Caco-2 (cell line): ENCODE measurements at regions not wholly inside any gene's neighbourhood (a gene's known extent, or its start where the extent isn't known, plus 50 kb on each side); places are given as distances from the start of the nearest gene placed in this dataset.

Experiments used
- BruUV-seq: library from RNA; stranded (reverse); fragments of 400-500 nt; replicated peaks from 2 replicates; lab custom pipeline; 2021; lab: Mats Ljungman, UMichigan
- CTCF ChIA-PET: fragments of 300-600 bp; sonication (Branson Sonifier 250); formaldehyde crosslinking; loops from one replicate; lab custom pipeline; 2022; ENCODE audit warnings: antibody characterized with exemption; lab: Charles Lee
- POLR2A ChIA-PET: fragments of 300-600 bp; sonication (Branson Sonifier 250); formaldehyde crosslinking; loops from one replicate; lab custom pipeline; 2022; ENCODE audit warnings: antibody characterized with exemption; lab: Charles Lee
- DNase-seq, 2 experiments: peaks; one replicate each; pipeline versions ENCODE4 v3.0.0 to v3.0.0-alpha.2; 2020 to 2022
- H3K27me3 ChIP-seq: replicated peaks from 2 replicates; pipeline ENCODE4 v1.6.0; 2011; ENCODE audit warnings: low read length; ENCODE audit not compliant: control insufficient read depth, insufficient read depth
- H3K36me3 ChIP-seq: 2 replicates; pipeline ENCODE4 v1.5.1; 2011; ENCODE audit warnings: low read length; ENCODE audit not compliant: control insufficient read depth, insufficient read depth
- H3K4me1 ChIP-seq: fragments of 250-450 bp; sonication (Bioruptor Pico); 2 replicates; pipeline ENCODE4 v1.5.1; 2020; ENCODE audit warnings: mild to moderate bottlenecking
- H3K4me3 ChIP-seq: 2 replicates; pipeline ENCODE4 v1.5.1; 2011; ENCODE audit warnings: low read depth, mild to moderate bottlenecking, control low read depth, low read length
- H3K9me3 ChIP-seq: fragments of 250-450 bp; sonication (Bioruptor Pico); 2 replicates; pipeline ENCODE4 v1.5.1; 2020; ENCODE audit warnings: mild to moderate bottlenecking, moderate library complexity
- H3K27ac Mint-ChIP-seq: one replicate; pipeline ENCODE4 v1.8.0; 2022; ENCODE audit warnings: mixed read lengths; ENCODE audit not compliant: unreplicated experiment
- H3K27me3 Mint-ChIP-seq: one replicate; pipeline ENCODE4 v1.8.0; 2022; ENCODE audit warnings: mixed read lengths; ENCODE audit not compliant: insufficient read depth, unreplicated experiment
- H3K36me3 Mint-ChIP-seq: one replicate; pipeline ENCODE4 v1.8.0; 2022; ENCODE audit warnings: mild to moderate bottlenecking, mixed read lengths; ENCODE audit not compliant: insufficient read depth, unreplicated experiment
- H3K4me1 Mint-ChIP-seq: one replicate; pipeline ENCODE4 v1.8.0; 2022; ENCODE audit warnings: low read depth, mixed read lengths; ENCODE audit not compliant: unreplicated experiment
- H3K4me3 Mint-ChIP-seq: one replicate; pipeline ENCODE4 v1.8.0; 2022; ENCODE audit warnings: mild to moderate bottlenecking, moderate library complexity, mixed read lengths; ENCODE audit not compliant: unreplicated experiment
- H3K9me3 Mint-ChIP-seq: one replicate; pipeline ENCODE4 v1.8.0; 2022; ENCODE audit warnings: mixed read lengths; ENCODE audit not compliant: unreplicated experiment
- CTCF ChIP-seq, 2 experiments: fragments of 200-600 bp in 1 of 2; IDR thresholded peaks; 1 replicate in 1 of 2; 2 replicates in 1 of 2; pipeline versions ENCODE4 v1.5.1 to v1.8.0; 2011 to 2022; ENCODE audit warnings: antibody characterized with exemption in 1 of 2, control low read depth in 1 of 2, inconsistent platforms in 1 of 2, low read depth in 1 of 2, low read length in 1 of 2, mild to moderate bottlenecking in 1 of 2, moderate library complexity in 1 of 2; ENCODE audit not compliant: insufficient read depth in 1 of 2, severe bottlenecking in 1 of 2, unreplicated experiment in 1 of 2
- intact Hi-C: fragments of 100-400 bp; cut with micrococcal nuclease; formaldehyde crosslinking; loops from one replicate; pipeline ENCODE4 v1.10.0; 2022; ENCODE audit not compliant: unreplicated experiment

GRCh38 chr17:27376637-27377547, 79.4 kb upstream of the KSR1 start:
- Mint-ChIP-seq H3K36me3 (no peaks in the 10 kb centered on the region), H3K4me1 (no peaks in the 10 kb centered on the region), H3K9me3 (peaks cover 33% of the 10 kb centered on the region), H3K4me3 (no peak overlapping the region), H3K27me3 (peaks cover 5% of the 10 kb centered on the region), H3K27ac (no peak overlapping the region)
- ChIA-PET CTCF (no interaction called here), POLR2A (no interaction called here)
- Histone ChIP-seq H3K27me3 (no peaks in the 10 kb centered on the region), H3K4me3 (no peak overlapping the region), H3K4me1 (0 out of 2 replicates have a peak, but pooled peaks cover 3% of the 10 kb centered on the region), H3K9me3 (peaks cover 22% of the 10 kb centered on the region), H3K36me3 (no peaks in the 10 kb centered on the region)
- no peak for DNase-seq
- intact Hi-C loops: no loop called here
- BruUV-seq: no TSS peak
- no peak for TF ChIP-seq CTCF (IDR thresholded peaks at IDR 0.05; ENCODE audit: insufficient read depth in 1 of 2, low read depth in 1 of 2, low read length in 1 of 2, severe bottlenecking in 1 of 2, unreplicated experiment in 1 of 2)

- intact Hi-C loops: no loop called here
- peaks cover 17% of the 10 kb centered on the region; the same call in 1 of the 2 replicates for H3K9me3 ChIP-seq
- H3K36me3 Mint-ChIP-seq: no peaks in the 10 kb centered on the region
- DNase-seq: no peak
- H3K36me3 ChIP-seq: no peaks in the 10 kb centered on the region
- H3K4me3 ChIP-seq: no peak overlapping the region
- ChIA-PET POLR2A (no interaction called here), CTCF (interaction anchor here (0.7 kb wide), 1 partner anchor 66 kb away, joined by 3 read pairs; no protein-coding TSS in a partner anchor)
- H3K9me3 Mint-ChIP-seq: peaks cover 17% of the 10 kb centered on the region
- H3K27me3 Mint-ChIP-seq: peaks cover 9% of the 10 kb centered on the region
- no peak for TF ChIP-seq CTCF (IDR thresholded peaks at IDR 0.05; ENCODE audit: insufficient read depth in 1 of 2, low read depth in 1 of 2, low read length in 1 of 2, severe bottlenecking in 1 of 2, unreplicated experiment in 1 of 2)
- no TSS peak for BruUV-seq
- H3K4me3 Mint-ChIP-seq: no peak overlapping the region
- H3K27me3 ChIP-seq: no peaks in the 10 kb centered on the region
- no peaks in the 10 kb centered on the region for H3K4me1 Mint-ChIP-seq
- H3K4me1 ChIP-seq: 0 out of 2 replicates have a peak, but pooled peaks cover 3% of the 10 kb centered on the region
- no peak overlapping the region for H3K27ac Mint-ChIP-seq
Observed at GRCh38 chr17:27378482-27379175, 77.6 kb upstream of the KSR1 start.

DNA sequence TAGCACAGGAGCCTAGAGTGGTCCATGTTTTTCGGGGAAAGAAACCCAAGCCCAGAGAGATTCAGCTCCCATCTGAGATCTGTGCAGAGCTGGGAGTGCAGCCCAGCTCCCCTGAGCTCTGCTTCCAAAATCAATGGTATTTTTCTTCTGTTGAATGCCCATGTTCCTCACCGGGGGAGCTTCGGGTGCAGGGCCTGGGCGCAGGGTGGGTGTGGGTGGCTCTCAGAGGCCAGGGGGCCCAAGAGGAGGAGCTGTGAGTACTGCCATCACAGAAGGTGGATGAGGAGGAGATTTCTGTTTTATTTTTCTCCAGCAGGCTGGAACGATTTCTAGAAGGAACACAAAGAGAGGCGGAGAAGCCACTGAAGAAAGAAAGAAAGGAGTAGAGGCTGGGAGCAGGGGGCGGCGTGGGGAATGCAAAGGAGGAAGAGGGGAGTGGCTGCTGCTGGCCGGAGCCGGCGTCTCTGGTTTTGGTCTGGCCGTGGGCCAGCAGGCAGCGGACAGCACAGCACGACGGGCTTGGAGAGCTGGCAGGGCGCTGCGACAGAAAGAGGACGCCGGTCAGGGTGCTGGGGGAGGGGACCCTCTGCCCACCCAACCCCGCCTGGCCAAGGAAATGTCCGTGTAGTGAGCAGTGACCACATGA, 76.2 kb upstream of the KSR1 start:
- no peak for DNase-seq
- Histone ChIP-seq H3K36me3 (no peaks in the 10 kb centered on the region), H3K4me3 (no peak overlapping the region), H3K27me3 (no peaks in the 10 kb centered on the region), H3K9me3 (0 out of 2 replicates have a peak, but pooled peaks cover 14% of the 10 kb centered on the region), H3K4me1 (0 out of 2 replicates have a peak, but pooled peaks cover 3% of the 10 kb centered on the region)
- no peak overlapping the region for H3K27ac Mint-ChIP-seq
- peak overlapping the region; percentile 4 for H3K4me3 Mint-ChIP-seq
- H3K4me1 Mint-ChIP-seq: no peaks in the 10 kb centered on the region
- H3K36me3 Mint-ChIP-seq: no peaks in the 10 kb centered on the region
- ChIA-PET CTCF (interaction anchor here (0.6 to 3.9 kb wide), 4 partner anchors 26 to 259 kb away, joined by 4 to 18 read pairs (median 7); no protein-coding TSS in a partner anchor), POLR2A (no interaction called here)
- H3K27me3 Mint-ChIP-seq: peaks cover 9% of the 10 kb centered on the region
- H3K9me3 Mint-ChIP-seq: peaks cover 9% of the 10 kb centered on the region
- no TSS peak for BruUV-seq
- intact Hi-C loops: loop anchor here (10.0 kb wide), 1 partner anchor 225 kb away; no protein-coding TSS in a partner anchor
- TF ChIP-seq CTCF (IDR thresholded peaks at IDR 0.05; ENCODE audit: insufficient read depth in 1 of 2, low read depth in 1 of 2, low read length in 1 of 2, severe bottlenecking in 1 of 2, unreplicated experiment in 1 of 2): no peak
